Coronary artery (tissue), 2 donors: ENCODE measurements at regions not wholly inside any gene's neighbourhood (a gene's known extent, or its start where the extent isn't known, plus 50 kb on each side); places are given as distances from the start of the nearest gene placed in this dataset.

Experiments
- DNase-seq: peaks from one replicate; pipeline ENCODE4 v3.0.0-alpha.2; 2017; ENCODE audit warnings: low spot score
- H3K27ac ChIP-seq, 2 donors: fragments of 200-600 bp; sonication (generic); one replicate each; pipeline ENCODE4 v1.5.1; 2016 to 2019
- H3K4me3 ChIP-seq: fragments of 200-600 bp; sonication (generic); 2 replicates; pipeline ENCODE4 v1.5.1; 2016; ENCODE audit warnings: mild to moderate bottlenecking, moderate library complexity
- CTCF ChIP-seq: fragments of 200-600 bp; sonication (generic); IDR thresholded peaks from one replicate; pipeline ENCODE4 v1.5.1; 2019; ENCODE audit warnings: antibody characterized with exemption

DNA sequence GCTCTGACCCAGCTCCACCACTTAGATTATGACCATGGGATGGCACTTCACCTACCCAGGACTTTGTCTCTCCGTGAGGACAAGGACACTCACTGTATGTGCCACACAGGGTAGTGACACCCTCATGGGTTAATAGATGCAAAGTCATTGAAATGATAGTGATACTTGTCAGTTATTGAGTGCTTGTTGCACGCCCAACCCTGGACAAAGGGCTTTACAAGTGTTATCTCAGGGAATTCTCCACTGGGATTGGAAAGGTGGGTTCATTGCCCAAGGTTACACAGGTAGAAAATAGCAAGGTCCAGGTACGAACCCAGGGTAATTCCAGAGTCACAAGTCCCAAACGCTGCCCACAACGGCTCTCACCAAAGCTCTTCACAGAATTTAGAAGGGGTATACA lies 158.2 kb downstream of the TRIM29 start:
- DNase-seq, result no peak
- Histone ChIP-seq H3K4me3 (no peak overlapping the region), H3K27ac (no peak overlapping the region)
- no peak for TF ChIP-seq CTCF

GRCh38 chr11:119978696-119979095 lies 159.2 kb downstream of the TRIM29 start:
- no peak for TF ChIP-seq CTCF
- DNase-seq, result no peak
- H3K27ac ChIP-seq, result no peak overlapping the region
- H3K4me3 ChIP-seq, result no peak overlapping the region

DNA sequence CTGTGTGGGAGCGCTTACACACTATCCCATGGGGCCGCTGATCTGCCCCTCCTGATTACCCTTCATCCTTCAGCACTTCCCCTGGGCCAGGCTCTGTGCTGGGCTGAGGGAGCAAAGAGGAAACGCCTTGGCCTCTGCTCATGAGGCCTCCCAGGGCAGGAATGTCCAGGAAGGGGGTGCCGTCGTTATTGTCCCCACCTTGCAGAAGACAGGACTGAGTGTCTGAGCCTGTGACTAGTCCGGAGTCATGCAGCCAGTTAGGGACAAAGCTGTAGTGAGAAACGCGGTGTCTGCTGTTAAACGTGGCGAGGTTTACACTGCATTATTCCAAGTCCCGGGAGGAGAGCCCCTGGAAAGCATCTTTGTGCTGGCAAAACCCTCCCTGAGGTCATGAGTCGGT lies 160.0 kb downstream of the TRIM29 start:
- DNase-seq, result no peak
- H3K4me3 ChIP-seq, result no peak overlapping the region
- no peak for TF ChIP-seq CTCF
- no peak overlapping the region for H3K27ac ChIP-seq

GRCh38 chr11:119977561-119977860 lies 160.4 kb downstream of the TRIM29 start:
- H3K27ac ChIP-seq, result no peak overlapping the region
- no peak overlapping the region for H3K4me3 ChIP-seq
- no peak for TF ChIP-seq CTCF
- no peak for DNase-seq

- no peak overlapping the region for H3K27ac ChIP-seq
- H3K4me3 ChIP-seq, result no peak overlapping the region
- no peak for DNase-seq
- TF ChIP-seq CTCF, result no peak
These were observed 160.9 kb downstream of the TRIM29 start for GRCh38 chr11:119976805-119977560.

DNA sequence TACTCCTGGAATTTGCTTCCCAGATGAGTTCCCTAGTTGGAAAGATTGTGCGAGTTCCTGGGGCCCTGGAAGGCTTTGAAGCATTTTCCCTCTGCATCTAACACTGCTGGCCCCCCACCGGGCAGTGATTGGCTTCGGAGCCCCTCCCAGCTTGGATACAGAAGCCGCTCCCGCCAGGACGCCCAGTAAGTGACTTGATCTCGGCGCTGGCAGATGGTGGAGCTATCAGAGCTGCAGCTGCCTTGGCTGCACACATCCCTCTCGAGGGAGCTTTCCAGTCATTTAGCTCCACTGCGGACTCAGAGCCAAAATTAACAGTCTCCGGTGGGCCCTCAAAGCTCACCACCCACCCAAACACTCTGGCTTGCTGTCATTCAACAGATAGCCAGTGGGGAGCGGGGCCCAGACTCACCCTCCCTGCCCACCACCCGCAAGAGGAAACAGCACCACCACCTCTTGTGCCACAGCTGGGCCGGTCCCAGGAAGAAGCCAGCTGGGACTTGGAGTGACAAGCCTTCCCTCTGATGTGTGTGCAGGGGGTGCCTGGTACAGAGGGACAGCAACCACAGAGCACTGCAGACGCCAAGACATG lies 162.3 kb downstream of the TRIM29 start:
- DNase-seq, result no peak
- no peak for TF ChIP-seq CTCF
- no peak overlapping the region for H3K27ac ChIP-seq
- no peak overlapping the region for H3K4me3 ChIP-seq

GRCh38 chr11:119974467-119974866 lies 163.4 kb downstream of the TRIM29 start:
- no peak for TF ChIP-seq CTCF
- no peak for DNase-seq
- Histone ChIP-seq H3K4me3 (no peak overlapping the region), H3K27ac (no peak overlapping the region)
